HG02642 (cell line): ENCODE measurements at regions not wholly inside any gene's neighbourhood (a gene's known extent, or its start where the extent isn't known, plus 50 kb on each side); places are given as distances from the start of the nearest gene placed in this dataset.

Experiments
- ATAC-seq: cut with Tn5 transposase; IDR thresholded peaks from one replicate; pipeline ENCODE4 v1.9.1; 2021; ENCODE audit warnings: mild to moderate bottlenecking; ENCODE audit not compliant: unreplicated experiment, poor library complexity

DNA sequence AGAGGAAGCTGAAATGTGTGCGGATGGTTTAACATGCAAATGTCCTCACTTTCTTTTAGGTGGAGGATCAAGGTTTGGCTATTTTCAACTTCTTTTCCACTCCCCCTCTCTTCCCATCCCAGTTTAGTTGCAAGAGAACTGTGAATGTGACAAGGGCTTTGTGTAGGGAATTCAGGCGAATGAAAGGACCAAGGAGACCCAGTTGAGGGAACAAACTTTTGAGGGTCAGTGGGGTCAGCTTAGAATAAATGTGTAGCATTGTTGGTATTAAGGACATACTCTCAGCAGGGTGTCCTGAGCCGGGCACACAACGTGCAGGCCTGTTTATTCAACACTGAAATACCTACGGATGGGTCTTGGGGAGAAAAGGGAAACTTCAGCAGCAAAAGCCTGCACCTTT, 346.0 kb downstream of the PMP22 start:
- no peak for ATAC-seq

- no peak for ATAC-seq
Measured at GRCh38 chr17:14918540-14918939, 346.6 kb downstream of the PMP22 start.

DNA sequence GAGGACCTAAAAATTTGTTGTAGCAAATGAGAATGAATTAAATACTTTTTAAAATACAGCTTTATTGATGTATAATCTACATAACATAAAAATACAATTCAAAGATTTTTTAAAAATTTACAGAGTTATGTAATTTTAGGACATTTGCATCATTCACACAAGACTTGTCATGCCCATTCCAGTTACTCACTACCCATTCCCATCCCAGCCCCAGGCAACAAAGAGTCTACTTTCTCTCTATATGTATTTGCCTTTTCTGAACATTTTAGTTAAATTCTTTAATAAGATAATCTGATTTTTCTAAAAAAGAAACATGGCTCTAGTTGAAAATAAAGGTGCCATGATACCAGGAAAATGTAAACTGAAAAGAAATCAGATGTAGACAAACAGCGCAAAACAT, 354.2 kb downstream of the PMP22 start:
- no peak for ATAC-seq

DNA sequence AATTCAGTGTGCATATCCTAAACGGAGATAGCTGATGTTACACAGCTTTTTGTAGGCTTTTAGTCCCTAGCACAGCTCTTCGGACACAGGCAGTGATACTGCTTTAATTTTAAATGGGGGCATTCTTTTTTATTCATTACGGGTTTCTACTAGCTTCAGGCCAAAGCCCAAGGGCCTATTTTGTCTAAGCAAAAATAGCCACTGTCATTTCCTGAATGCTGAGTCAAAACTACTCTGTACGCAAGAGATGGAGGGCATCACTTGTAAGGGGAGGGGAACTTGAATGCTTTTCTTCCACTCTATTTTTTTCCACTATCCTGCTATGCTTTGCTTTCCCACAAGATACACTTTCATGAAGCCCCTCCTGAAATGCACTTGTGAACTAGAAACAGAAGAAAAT, 360.7 kb downstream of the PMP22 start:
- ATAC-seq: no peak

GRCh38 chr17:14903854-14904253, 361.3 kb downstream of the PMP22 start:
- ATAC-seq: no peak

- no peak for ATAC-seq
Measured at GRCh38 chr17:14902803-14903202, 362.3 kb downstream of the PMP22 start.

DNA sequence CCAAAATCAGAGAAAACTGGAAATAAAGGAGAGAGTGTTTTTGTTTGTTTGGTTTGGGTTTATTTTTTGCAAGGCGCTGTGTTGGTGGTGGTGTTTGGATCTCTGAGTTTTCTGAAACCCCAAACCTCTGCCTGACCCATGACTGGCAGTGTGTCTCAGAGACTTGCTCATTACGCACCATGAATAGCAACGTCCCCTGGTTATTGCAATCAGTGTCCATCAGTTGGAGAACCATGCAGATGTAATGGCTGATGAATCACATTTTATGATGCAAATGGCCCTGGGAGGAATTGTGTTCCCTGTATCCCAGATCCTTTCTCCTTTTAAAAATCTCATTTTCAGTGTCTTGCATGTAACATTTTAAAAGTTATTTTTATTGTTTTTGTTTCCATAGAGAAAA, 362.8 kb downstream of the PMP22 start:
- ATAC-seq: no peak

DNA sequence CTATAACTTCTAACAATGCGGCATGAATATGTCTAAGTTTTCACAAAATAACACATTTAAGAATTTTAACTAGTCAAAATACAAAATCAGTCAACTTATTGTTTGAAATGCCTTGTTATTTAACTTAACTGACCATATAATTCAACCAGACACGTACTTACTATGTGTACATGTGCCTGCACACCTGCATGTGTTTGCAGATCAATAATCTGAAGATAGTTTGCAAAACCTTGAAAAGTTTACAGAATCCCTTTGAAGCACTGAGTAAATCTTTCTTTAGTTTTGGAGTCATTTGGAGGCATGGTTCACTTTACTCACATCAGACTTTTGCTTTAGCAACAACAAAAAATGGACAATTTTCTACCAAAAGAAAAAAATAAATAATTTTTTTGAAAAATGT, 363.8 kb downstream of the PMP22 start:
- no peak for ATAC-seq

GRCh38 chr17:14886200-14886739, 378.9 kb downstream of the PMP22 start:
- ATAC-seq: no peak

GRCh38 chr17:14882131-14882530, 383.0 kb downstream of the PMP22 start:
- ATAC-seq: no peak

GRCh38 chr17:14875557-14876412, 389.3 kb downstream of the PMP22 start:
- ATAC-seq: no peak

GRCh38 chr17:14873996-14874395, 391.1 kb downstream of the PMP22 start:
- ATAC-seq: no peak

DNA sequence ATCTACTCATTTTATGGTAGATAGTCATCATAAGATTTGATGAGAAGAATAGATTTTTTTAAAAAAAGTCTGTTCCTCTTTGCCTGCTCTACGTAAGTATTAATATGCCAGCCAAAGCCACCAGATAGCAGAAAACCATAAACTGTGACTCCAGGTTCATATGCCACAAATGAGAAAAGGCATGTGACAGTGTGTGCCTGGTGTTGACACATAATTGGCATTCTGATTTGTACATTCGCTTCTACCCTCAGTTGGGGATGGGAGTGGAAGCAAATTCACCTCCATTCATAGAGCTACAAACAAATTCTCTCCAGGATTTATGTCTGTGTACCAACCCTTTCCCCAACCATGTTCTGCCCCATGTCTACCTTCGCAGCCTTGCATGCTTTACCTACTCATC, 391.6 kb downstream of the PMP22 start:
- no peak for ATAC-seq

DNA sequence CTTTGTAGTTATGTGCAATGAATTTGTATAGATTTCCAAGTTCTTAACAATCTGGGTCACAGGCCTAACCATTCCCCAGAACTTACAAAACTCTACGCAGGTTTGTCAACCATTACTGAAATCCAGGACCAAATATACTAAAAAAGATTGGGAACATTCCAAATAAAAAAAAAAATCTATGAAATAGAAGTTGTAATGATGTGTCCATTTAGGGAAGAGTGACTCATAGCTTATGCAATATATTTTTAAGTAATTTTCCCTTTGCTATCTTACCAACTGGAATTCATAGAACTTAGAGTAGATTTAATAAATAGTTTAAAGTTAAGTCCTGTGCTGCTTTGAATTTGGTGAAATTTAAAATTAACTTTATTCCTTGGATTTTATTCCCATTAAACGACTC, 393.2 kb downstream of the PMP22 start:
- ATAC-seq: no peak

- no peak for ATAC-seq
Measured at GRCh38 chr17:14866266-14866665, 398.9 kb downstream of the PMP22 start.

- no peak for ATAC-seq
Measured at GRCh38 chr17:14864127-14864526, 401.0 kb downstream of the PMP22 start.

DNA sequence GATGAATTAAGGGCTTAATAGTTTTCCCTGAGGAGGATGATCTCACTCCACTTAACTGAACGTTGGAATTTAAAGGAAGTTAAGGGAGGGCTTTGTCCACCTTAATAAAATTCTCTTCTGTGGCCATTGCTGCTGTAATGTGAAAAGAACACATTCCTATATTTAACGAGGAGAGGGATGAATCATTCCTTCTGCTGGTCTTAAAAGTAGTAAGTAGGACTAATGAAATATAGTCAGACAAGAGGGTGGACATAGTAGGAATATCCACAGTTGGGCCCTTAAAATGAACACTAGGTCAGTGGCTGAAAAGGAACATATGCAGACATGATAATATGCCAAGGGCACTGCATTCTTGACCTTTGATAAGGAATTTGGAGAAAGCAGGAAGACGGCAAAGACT, 405.6 kb downstream of the PMP22 start:
- ATAC-seq: no peak

GRCh38 chr17:14856176-14856575, 408.9 kb downstream of the PMP22 start:
- ATAC-seq: no peak

DNA sequence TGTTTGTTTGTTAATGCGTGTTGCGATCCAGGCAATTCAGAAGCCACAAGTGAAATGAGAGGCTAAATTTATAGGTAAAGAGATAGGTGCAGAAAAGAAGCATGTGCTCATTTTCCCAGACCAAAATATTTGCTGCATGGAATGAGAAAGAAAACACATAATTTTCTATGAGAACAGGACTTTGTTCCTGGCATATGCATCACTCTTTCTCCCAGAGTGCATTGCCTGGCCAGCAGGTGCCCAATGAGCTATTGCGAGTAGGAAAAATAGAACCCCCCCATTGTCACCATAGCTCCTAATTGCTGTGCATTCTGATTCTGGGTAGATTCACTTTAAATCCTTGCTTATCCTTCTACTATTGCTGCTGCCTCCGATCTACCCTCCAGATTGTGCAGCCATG, 410.4 kb downstream of the PMP22 start:
- no peak for ATAC-seq

DNA sequence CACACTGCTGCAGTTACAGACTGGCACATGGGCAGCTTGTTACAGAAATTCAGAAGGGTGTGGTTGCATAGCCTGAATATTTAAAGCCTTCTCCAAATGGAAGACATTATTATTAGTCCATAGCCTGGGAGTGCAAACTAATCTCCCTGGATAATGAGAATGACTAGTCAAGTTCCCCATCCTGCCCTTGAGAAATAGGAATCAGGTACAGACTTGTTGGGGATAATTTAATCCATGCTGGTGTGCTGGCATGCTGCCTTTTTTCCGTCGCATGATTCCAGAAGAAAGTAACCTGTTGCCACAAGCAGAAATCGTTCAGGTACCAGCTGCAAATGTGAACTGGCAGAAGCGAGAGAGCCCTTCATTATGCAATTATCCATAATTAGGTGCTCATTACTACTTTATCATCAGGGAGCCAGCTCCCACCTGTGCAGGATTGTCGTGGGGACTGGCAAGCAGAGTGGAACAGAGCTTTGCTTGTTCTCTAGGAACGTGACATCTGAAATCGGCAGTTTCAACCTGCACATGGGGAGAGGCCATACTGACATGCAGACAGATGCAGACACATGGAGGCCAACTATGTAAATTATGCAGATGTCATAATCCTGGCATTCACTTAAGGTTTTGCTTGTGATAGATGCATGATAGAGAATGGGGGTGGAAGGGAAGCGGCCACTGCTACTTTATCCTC, 419.4 kb downstream of the PMP22 start:
- ATAC-seq: no peak

DNA sequence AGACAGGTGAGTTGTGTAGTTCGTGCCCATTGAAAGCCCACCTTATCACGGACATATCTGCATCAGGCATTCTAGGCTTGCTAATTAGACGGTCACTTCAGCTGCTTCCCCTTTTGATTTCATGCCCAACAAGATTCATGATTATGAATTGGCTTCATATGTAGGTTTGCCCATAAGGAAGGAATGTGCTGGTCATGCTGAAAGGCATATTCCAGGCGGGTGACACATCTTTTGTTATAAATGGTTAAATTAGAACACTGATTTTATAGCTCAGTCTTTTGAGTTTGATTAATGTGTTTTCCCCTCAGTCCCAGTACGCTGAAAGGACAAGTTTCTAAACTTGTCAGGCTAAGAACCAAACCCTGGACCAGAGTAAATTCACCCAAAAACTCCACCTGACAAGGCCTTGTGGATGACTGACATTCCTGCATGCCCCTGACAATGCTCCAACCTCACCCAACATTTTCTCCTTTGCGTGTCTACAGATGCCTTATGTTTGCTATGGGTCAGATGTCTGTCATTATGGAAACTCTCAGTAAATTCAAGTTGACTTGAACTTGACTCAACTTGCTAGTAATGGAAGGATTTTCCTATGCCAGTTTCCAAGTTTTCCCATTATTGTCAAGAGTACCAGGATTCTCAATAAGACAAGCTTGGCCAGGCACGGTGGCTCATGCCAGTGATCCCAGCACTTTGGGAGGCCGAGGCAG, 421.9 kb downstream of the PMP22 start:
- ATAC-seq: no peak
